ENCODE measurements at regions not wholly inside any gene's neighbourhood (a gene's known extent, or its start where the extent isn't known, plus 50 kb on each side); places are given as distances from the start of the nearest gene placed in this dataset.

- ATAC-seq (no peak), DNase-seq (no peak)
- Mint-ChIP-seq H3K27ac (no peak overlapping the region), H3K4me1 (no peaks in the 10 kb centered on the region), H3K4me3 (no peak overlapping the region), H3K27me3 (no peaks in the 10 kb centered on the region), H3K36me3 (ENCODE audit: low read depth) (peaks cover 3% of the 10 kb centered on the region)
- no peaks in the 10 kb centered on the region for H3K9me3 ChIP-seq (ENCODE audit: control insufficient read depth, low read length, poor library complexity, severe bottlenecking)
These were observed 1317.0 kb downstream of the PCDH9 start for GRCh38 chr13:65913173-65913572.

- Mint-ChIP-seq H3K27me3 (no peaks in the 10 kb centered on the region), H3K4me3 (no peak overlapping the region), H3K27ac (no peak overlapping the region), H3K36me3 (ENCODE audit: low read depth) (peaks cover 3% of the 10 kb centered on the region), H3K4me1 (no peaks in the 10 kb centered on the region)
- H3K9me3 ChIP-seq (ENCODE audit: control insufficient read depth, low read length, poor library complexity, severe bottlenecking), result no peaks in the 10 kb centered on the region
- DNase-seq (no peak), ATAC-seq (no peak)
These were observed 1317.6 kb downstream of the PCDH9 start for GRCh38 chr13:65912516-65912915.

- H3K9me3 ChIP-seq (ENCODE audit: control insufficient read depth, low read length, poor library complexity, severe bottlenecking), result no peaks in the 10 kb centered on the region
- Mint-ChIP-seq H3K36me3 (ENCODE audit: low read depth) (peaks cover 3% of the 10 kb centered on the region), H3K4me3 (no peak overlapping the region), H3K4me1 (no peaks in the 10 kb centered on the region), H3K27ac (no peak overlapping the region), H3K27me3 (no peaks in the 10 kb centered on the region)
- DNase-seq, result no peak
- no peak for ATAC-seq
These were observed 1318.5 kb downstream of the PCDH9 start for GRCh38 chr13:65911546-65912193.

- H3K36me3 Mint-ChIP-seq (ENCODE audit: low read depth), result peaks cover 3% of the 10 kb centered on the region
- H3K27ac Mint-ChIP-seq, result no peak overlapping the region
- no peak overlapping the region for H3K4me3 Mint-ChIP-seq
- DNase-seq (no peak), ATAC-seq (no peak)
- H3K9me3 ChIP-seq (ENCODE audit: control insufficient read depth, low read length, poor library complexity, severe bottlenecking), result no peaks in the 10 kb centered on the region
- no peaks in the 10 kb centered on the region for H3K27me3 Mint-ChIP-seq
- H3K4me1 Mint-ChIP-seq, result no peaks in the 10 kb centered on the region
These were observed 1320.6 kb downstream of the PCDH9 start for GRCh38 chr13:65909501-65909900.

DNA sequence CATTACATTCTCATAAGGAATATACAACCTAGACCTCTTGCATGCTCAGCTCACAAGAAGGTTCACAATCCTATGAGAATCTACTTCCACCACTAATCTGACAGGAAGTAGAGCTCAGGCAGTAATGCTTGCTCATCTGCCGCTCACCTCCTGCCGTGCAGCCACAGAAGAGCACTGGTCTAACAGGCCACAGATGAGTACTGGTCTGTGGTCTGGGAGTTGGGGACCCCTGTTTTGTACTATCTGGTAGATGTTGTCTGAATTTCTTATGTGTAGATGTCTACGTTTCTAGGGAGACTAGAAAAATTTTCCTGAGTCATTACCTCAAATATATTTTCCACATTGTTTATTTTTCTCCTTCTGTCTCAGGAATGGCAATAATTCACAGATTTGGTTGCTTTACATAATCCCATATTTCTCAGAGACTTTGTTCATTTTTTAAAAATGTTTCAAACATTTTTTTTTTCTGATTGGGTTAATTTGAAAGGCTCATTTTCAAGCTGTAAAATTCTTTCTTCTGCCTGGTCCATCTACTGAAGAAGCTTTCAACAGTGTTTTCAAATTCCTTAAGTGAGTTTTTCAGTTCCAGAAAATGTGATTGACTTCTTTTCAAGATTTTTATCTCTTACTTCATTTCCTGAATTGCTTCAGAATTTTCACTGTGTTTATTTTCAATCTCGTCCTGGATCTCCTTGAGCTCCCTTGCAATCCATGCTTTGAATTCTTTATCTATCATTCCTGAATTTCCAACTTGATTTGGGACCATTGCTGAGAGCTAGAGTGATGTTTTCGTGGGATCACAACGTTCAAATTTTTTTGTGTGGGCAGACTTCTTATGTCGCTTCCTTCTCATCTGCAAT is 1322.2 kb downstream of the PCDH9 start:
- DNase-seq (no peak), ATAC-seq (no peak)
- Mint-ChIP-seq H3K4me1 (no peaks in the 10 kb centered on the region), H3K27me3 (no peaks in the 10 kb centered on the region), H3K27ac (no peak overlapping the region), H3K36me3 (ENCODE audit: low read depth) (peaks cover 3% of the 10 kb centered on the region), H3K4me3 (no peak overlapping the region)
- no peaks in the 10 kb centered on the region for H3K9me3 ChIP-seq (ENCODE audit: control insufficient read depth, low read length, poor library complexity, severe bottlenecking)

DNA sequence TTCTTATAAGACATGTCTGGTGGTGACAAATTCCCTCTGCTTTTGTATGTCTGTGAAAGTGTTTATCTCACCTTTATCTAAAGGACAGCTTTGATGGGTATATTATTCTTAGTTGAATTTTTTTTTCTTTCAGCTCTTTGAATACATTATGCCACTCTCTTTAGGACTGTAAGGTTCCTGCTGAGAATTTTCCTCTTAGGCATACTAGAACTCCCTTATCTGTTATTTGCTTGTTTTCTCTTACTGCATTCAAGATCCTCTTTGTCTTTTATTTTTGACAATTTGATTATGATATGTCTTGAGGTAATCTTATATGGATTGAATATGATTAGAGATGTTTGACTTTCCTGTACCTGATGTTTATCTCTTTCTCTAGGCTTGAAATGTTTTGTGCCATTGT is 1328.4 kb downstream of the PCDH9 start:
- Mint-ChIP-seq H3K27me3 (no peaks in the 10 kb centered on the region), H3K4me1 (no peaks in the 10 kb centered on the region), H3K27ac (no peak overlapping the region), H3K4me3 (no peak overlapping the region), H3K36me3 (ENCODE audit: low read depth) (peaks cover 2% of the 10 kb centered on the region)
- ATAC-seq, result no peak
- DNase-seq, result no peak
- no peaks in the 10 kb centered on the region for H3K9me3 ChIP-seq (ENCODE audit: control insufficient read depth, low read length, poor library complexity, severe bottlenecking)

DNA sequence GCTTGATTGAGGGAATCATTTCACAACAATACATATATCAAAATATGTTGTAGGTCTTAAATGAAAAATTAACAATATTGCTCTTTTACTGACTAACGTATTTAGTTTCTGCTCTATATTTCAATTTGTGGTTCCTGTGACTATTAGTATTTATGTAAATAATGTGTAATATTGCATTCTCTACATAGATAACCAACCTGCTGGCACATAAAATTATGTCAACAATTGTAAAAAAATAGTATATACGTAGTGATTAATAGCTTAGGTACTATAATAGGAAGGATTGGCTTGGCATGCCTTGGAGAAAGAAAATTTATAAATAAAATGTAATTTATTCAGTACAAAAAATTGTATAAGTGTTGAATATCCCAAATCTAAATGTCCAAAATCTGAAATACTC is 1336.1 kb downstream of the PCDH9 start:
- Mint-ChIP-seq H3K4me1 (no peaks in the 10 kb centered on the region), H3K36me3 (ENCODE audit: low read depth) (no peaks in the 10 kb centered on the region), H3K27ac (no peak overlapping the region), H3K4me3 (no peak overlapping the region), H3K27me3 (no peaks in the 10 kb centered on the region)
- no peaks in the 10 kb centered on the region for H3K9me3 ChIP-seq (ENCODE audit: control insufficient read depth, low read length, poor library complexity, severe bottlenecking)
- ATAC-seq (no peak), DNase-seq (no peak)

DNA sequence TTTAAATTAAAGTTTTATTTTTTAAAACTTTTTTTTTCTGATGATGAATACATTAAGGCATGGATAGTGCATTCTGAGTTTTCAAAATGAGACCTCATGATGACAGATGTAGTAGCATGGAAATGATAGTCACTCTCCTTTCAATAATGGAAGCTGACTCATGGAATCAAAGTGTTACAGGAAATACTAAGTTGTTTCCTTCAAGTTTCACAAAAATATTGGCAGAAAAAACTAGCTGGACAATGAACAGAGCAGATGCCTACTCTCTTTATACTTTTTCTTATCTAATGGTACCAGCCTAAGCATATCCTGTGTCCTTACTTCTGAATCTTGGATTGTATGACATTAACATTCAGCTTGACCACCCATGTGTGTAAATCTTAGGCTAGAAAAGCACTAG is 1337.3 kb downstream of the PCDH9 start:
- Mint-ChIP-seq H3K27ac (no peak overlapping the region), H3K27me3 (no peaks in the 10 kb centered on the region), H3K4me3 (no peak overlapping the region), H3K36me3 (ENCODE audit: low read depth) (no peaks in the 10 kb centered on the region), H3K4me1 (no peaks in the 10 kb centered on the region)
- H3K9me3 ChIP-seq (ENCODE audit: control insufficient read depth, low read length, poor library complexity, severe bottlenecking), result no peaks in the 10 kb centered on the region
- ATAC-seq (no peak), DNase-seq (no peak)

DNA sequence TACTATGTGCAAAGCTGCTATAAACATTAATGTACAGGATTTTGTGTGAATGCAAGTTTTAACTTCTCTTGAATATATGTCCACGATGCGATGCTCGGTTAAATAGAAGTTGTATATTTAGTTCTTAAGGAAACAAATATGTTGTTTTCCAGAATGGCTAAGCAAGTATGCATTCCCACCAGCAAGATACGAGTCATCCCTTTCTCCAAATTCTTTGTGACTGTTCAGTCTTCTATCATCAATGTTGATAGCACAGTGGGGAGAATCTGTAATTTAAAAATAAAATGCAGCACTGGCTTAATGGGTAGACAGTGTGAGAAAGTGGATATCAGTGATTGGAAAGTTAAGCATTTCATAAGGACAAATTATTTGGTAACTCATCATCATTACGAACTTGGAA is 1340.8 kb downstream of the PCDH9 start:
- ATAC-seq, result no peak
- no peaks in the 10 kb centered on the region for H3K36me3 Mint-ChIP-seq (ENCODE audit: low read depth)
- H3K4me1 Mint-ChIP-seq, result no peaks in the 10 kb centered on the region
- no peak overlapping the region for H3K4me3 Mint-ChIP-seq
- no peaks in the 10 kb centered on the region for H3K9me3 ChIP-seq (ENCODE audit: control insufficient read depth, low read length, poor library complexity, severe bottlenecking)
- DNase-seq, result no peak
- H3K27ac Mint-ChIP-seq, result no peak overlapping the region
- no peaks in the 10 kb centered on the region for H3K27me3 Mint-ChIP-seq

GRCh38 chr13:65882810-65883209 is 1347.3 kb downstream of the PCDH9 start:
- ATAC-seq, result no peak
- Mint-ChIP-seq H3K4me1 (no peaks in the 10 kb centered on the region), H3K27me3 (no peaks in the 10 kb centered on the region), H3K36me3 (ENCODE audit: low read depth) (no peaks in the 10 kb centered on the region), H3K4me3 (no peak overlapping the region), H3K27ac (no peak overlapping the region)
- no peak for DNase-seq
- no peaks in the 10 kb centered on the region for H3K9me3 ChIP-seq (ENCODE audit: control insufficient read depth, low read length, poor library complexity, severe bottlenecking)

GRCh38 chr13:65881561-65882155 is 1348.5 kb downstream of the PCDH9 start:
- Mint-ChIP-seq H3K27me3 (no peaks in the 10 kb centered on the region), H3K27ac (no peak overlapping the region), H3K36me3 (ENCODE audit: low read depth) (no peaks in the 10 kb centered on the region), H3K4me1 (no peaks in the 10 kb centered on the region), H3K4me3 (no peak overlapping the region)
- H3K9me3 ChIP-seq (ENCODE audit: control insufficient read depth, low read length, poor library complexity, severe bottlenecking), result no peaks in the 10 kb centered on the region
- ATAC-seq (no peak), DNase-seq (no peak)

- Mint-ChIP-seq H3K4me1 (no peaks in the 10 kb centered on the region), H3K27ac (no peak overlapping the region), H3K4me3 (no peak overlapping the region), H3K27me3 (no peaks in the 10 kb centered on the region), H3K36me3 (ENCODE audit: low read depth) (no peaks in the 10 kb centered on the region)
- H3K9me3 ChIP-seq (ENCODE audit: control insufficient read depth, low read length, poor library complexity, severe bottlenecking), result no peaks in the 10 kb centered on the region
- ATAC-seq (no peak), DNase-seq (no peak)
These were observed 1355.1 kb downstream of the PCDH9 start for GRCh38 chr13:65875031-65875430.

DNA sequence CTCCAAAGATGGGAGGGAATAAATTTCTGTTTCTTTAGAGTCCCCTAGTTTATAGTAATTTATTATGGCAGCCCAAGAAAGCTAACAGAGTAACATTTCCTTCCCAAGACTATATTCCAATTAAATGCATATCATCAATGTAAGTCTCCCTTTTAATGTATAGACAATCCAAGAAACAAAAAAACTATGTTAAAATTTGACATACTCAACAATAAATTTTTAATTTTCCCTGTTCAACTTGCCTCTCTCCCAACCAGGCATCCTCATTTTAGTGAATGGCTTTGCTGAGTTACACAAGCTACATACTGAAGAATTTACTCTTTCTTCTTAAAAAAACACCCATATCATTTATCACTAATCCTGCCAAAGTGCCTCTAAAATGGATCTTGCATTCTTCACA is 1357.7 kb downstream of the PCDH9 start:
- H3K27me3 Mint-ChIP-seq, result no peaks in the 10 kb centered on the region
- H3K4me1 Mint-ChIP-seq, result no peaks in the 10 kb centered on the region
- DNase-seq (no peak), ATAC-seq (no peak)
- no peak overlapping the region for H3K4me3 Mint-ChIP-seq
- H3K36me3 Mint-ChIP-seq (ENCODE audit: low read depth), result no peaks in the 10 kb centered on the region
- no peaks in the 10 kb centered on the region for H3K9me3 ChIP-seq (ENCODE audit: control insufficient read depth, low read length, poor library complexity, severe bottlenecking)
- no peak overlapping the region for H3K27ac Mint-ChIP-seq

All from T-helper 17 cell (primary cell).